ENCODE measurements at regions not wholly inside any gene's neighbourhood (a gene's known extent, or its start where the extent isn't known, plus 50 kb on each side); places are given as distances from the start of the nearest gene placed in this dataset.

- no peak for DNase-seq
These were observed 291.1 kb upstream of the BTBD3 start for GRCh38 chr20:11626551-11626950.

GRCh38 chr20:11642866-11643265 lies 274.8 kb upstream of the BTBD3 start:
- no peak for DNase-seq

DNA sequence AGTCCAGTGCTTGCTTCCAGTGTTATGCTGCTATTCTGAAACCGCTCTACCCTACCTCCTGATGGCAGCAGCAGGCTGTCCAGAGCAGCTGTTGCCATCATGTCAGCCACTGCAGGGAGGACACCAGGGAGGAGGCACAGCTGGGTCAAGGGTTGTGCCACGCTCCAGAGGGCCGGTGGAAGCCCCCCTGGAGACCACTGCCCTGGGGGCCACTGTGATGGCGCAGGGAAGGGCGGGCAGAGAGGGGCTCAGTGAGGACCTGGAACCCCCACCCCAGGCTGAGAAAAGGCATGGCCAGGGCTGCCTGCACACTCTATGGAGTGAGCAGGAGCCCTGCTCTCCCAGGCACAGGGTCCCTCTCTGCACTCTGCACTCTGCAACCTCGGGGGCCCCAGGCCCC lies 271.3 kb upstream of the BTBD3 start:
- no peak for DNase-seq

- no peak for DNase-seq
These were observed 267.1 kb upstream of the BTBD3 start for GRCh38 chr20:11650566-11650965.

GRCh38 chr20:11651138-11651537 lies 266.6 kb upstream of the BTBD3 start:
- DNase-seq, result no peak

DNA sequence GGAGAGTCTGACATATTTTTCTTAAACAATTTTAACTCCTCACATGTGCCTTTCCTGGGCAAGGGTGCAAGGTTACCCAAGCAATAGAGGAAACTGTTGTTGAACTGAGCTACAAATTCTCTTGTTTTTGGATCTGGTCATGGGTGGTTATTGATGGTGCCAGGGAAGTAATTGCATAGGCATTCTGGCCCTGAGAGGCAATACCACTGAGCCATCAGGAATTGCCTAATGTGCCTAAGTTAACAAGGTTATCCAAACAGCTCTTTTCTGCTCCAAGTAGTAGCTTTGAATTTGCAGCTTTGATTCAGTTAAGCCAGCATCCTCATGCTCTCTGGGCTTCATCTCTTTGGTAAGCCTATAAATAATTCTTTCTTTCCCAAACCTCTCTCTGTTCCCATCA lies 266.0 kb upstream of the BTBD3 start:
- DNase-seq, result no peak

- DNase-seq, result no peak
These were observed 265.6 kb upstream of the BTBD3 start for GRCh38 chr20:11652128-11652527.

GRCh38 chr20:11654766-11655165 lies 262.9 kb upstream of the BTBD3 start:
- DNase-seq, result no peak

DNA sequence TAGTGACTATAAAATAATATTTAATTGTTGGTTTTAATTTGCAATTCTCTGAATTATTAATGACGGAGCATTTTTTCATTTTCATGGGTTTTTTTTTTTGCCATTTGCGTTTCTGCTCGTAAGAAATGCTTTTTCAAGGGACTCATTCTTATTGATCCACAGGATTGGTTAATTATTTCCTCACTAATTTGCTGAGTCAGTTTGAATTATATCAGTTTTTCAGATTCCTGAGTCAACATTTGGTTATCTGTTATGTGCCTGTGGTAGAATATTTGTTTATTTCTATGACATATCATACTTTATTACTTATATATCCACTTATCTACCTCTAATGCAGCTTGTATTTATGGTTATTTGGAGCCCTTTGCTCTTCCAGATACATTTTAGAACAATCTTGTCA lies 257.0 kb upstream of the BTBD3 start:
- no peak for DNase-seq

DNA sequence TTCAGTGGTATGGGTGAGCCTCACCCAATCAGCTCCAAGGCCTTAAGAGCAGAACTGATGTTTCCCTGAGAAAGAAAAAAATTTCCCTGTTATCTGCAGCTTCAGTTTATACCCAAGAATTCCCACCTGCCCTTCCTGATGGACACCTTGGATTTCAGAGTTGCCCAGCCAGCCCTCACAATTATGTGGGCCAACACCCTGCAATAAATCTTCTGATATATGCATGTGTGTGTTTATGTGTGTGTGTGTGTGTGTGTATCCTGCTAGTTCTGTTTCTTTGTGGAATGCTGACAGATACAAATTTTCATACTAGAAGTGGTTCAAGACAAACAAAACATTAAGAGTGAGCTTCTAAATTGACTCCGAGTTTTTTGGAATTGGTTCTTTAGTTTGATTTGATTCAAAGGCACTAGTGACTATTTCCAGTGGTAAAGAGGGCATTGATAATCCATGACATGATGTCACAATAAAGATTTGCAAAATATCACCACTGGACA lies 246.6 kb upstream of the BTBD3 start:
- no peak for DNase-seq

GRCh38 chr20:11672959-11673358 lies 244.7 kb upstream of the BTBD3 start:
- DNase-seq, result no peak

DNA sequence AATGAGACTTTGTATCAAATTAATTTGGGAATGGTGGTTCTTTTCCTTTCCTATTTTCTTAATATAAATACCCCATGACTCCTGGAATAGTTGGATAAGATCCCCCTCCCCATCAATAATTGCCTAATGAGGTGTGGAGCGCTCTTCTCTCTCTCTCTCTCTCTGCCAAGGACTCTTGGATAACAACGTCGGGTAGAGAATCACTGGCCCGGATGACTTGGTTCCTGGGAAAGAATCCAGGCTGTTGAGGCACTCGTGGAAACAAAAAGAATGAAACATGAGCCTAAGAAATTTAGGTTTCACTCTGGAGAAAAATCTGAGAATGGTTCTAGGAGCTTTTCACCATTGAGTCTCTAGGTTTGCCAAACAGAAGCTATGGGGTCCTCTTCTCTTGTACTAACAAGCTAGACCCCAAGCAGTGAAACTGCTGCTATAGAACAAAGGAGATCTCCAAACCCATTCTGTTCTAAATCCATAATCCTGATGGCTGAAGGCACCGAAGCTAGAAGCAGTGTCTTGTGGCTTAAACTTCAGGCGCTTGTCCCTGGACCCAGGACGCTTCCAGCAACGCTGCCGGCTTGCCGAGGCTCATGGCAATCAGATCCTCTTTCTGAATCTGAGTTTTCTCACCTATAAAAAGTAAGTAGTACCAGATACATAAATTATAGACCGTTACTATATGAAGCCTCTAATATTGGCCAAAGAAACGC lies 241.6 kb upstream of the BTBD3 start:
- no peak for DNase-seq

GRCh38 chr20:11676630-11677287 lies 240.9 kb upstream of the BTBD3 start:
- no peak for DNase-seq

GRCh38 chr20:11677428-11677827 lies 240.3 kb upstream of the BTBD3 start:
- DNase-seq, result no peak

- no peak for DNase-seq
These were observed 239.9 kb upstream of the BTBD3 start for GRCh38 chr20:11677836-11678235.

GRCh38 chr20:11682285-11682684 lies 235.4 kb upstream of the BTBD3 start:
- DNase-seq, result no peak

- no peak for DNase-seq
These were observed 231.5 kb upstream of the BTBD3 start for GRCh38 chr20:11686195-11686594.

DNA sequence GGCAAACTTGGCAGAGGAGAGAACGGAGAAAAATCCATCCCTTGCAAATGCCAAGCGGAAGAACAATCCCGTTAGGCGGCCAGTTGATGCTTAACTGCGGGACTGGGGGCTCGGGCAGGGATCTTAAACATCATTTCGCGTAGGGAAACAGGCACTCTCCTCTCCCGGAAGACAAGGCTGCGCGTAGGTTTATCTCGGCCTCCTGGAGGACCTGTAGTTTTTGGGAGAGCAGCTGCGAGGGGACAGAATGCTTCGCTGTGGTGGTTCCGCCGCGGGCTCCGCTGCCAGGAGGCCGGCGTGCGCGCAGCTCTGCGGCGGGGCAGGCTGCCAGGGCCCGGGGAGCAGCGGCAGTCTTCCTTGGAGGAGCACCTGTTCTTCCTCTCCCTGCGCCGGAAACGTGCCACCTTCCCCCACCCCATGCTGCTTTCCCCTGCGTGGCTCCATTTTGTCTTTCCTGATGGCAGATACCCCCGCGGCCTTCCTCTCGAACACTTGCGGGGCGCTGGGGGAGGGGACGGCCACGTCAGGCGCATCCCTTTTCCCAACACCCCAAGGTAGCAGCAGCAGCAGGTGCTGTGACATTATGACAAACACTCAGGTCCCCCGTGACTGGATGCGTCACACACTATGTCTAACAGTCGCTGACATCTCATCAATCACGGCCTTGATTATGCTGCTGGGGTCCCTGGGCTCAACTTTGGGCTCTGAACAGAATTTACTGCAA lies 230.7 kb upstream of the BTBD3 start:
- DNase-seq, result no peak

- DNase-seq, result no peak
These were observed 230.0 kb upstream of the BTBD3 start for GRCh38 chr20:11687546-11688292.

- DNase-seq, result no peak
These were observed 228.4 kb upstream of the BTBD3 start for GRCh38 chr20:11689262-11689661.

GRCh38 chr20:11691766-11692165 lies 225.9 kb upstream of the BTBD3 start:
- no peak for DNase-seq

- no peak for DNase-seq
These were observed 225.1 kb upstream of the BTBD3 start for GRCh38 chr20:11692567-11692966.

DNA sequence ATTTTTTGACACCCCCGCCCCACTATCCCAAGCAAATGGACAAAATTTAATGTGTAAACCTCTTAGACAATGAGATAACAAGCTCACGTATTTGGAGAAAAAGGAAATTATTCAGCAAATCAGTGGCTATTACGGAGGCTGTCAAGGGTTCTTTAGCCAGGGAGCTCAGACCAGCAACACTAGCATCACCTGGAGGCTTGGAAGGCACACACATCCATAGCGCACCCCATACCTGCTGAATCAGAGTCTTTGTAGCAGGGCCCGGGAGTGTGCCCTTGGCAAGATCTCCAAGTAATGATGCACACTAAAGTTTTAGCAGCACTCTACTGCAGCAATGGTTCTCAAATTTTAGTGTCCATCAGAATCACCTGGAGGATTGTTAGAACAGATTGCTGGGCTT lies 223.2 kb upstream of the BTBD3 start:
- DNase-seq, result no peak
